ENCODE measurements at regions not wholly inside any gene's neighbourhood (a gene's known extent, or its start where the extent isn't known, plus 50 kb on each side); places are given as distances from the start of the nearest gene placed in this dataset.

DNA sequence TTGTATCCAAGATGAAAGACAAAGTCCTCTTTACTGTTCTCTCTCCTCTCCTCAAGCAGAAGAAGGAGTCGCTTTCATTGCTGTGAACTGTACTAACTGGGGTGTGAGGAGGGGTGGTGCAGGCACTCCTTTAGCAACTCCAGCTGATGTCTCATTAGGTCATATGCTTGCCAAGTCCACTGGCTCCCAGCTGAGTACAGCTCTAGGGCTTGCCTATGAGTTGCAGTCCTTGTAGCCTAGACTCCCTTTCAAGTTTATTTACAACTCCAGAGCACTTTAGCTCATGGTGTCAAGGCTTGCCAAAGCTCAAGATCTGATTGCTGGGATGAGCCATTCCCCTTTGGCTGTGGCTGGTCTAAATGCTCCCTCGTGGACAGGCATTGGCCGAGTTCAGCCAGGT, 55.1 kb upstream of the PDGFD start:
- DNase-seq = no peak
- Mint-ChIP-seq H3K27me3 (peaks cover 0 to 1% of the 10 kb centered on the region in 2 donors), H3K27ac (no peak overlapping the region), H3K9me3 (peaks cover 0 to 18% (median 4%) of the 10 kb centered on the region in 8 donors), H3K4me1 (no peaks in the 10 kb centered on the region), H3K4me3 (no peak overlapping the region), H3K36me3 (no peaks in the 10 kb centered on the region)
- H3K36me3 ChIP-seq (ENCODE audit: insufficient read depth, low read length) = no peaks in the 10 kb centered on the region
- CTCF ChIA-PET (ENCODE audit: partially characterized antibody) = no interaction called here
- no peaks in the 10 kb centered on the region for H3K27me3 ChIP-seq (ENCODE audit: insufficient read depth, low read length)
- intact Hi-C loops (cut with micrococcal nuclease) = no loop called here
- H3K4me3 ChIP-seq (ENCODE audit: low read length in 2 of 2) = no peak overlapping the region
- POLR2A ChIA-PET (ENCODE audit: partially characterized antibody) = no interaction called here
- H3K9me3 ChIP-seq (ENCODE audit: control insufficient read depth in 1 of 2, low read length in 2 of 2) = no peaks in the 10 kb centered on the region
- no peaks in the 10 kb centered on the region for H3K4me1 ChIP-seq (ENCODE audit: insufficient read depth, low read length)
- no peak overlapping the region for H3K27ac ChIP-seq (ENCODE audit: low read depth, low read length)

DNA sequence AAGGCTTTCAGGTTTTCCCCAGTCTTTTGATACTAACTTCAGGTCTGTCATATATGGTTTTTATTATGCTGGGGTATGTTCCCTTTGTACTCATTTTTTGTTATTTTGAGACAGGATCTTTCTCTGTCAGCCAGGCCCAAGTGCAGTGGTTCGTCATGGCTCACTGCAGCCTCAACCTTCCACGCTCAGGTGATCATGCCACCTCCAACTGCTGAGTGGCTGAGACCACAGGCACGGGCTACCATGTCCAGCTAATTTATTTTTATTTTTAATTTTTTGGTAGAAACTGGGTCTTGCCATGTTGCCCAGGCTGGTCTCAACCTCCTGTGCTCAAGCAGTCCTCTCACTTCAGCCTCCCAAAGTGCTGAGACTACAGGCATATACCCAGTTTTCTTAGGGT, 50.6 kb upstream of the PDGFD start:
- POLR2A ChIA-PET (ENCODE audit: partially characterized antibody) = no interaction called here
- Histone ChIP-seq H3K27me3 (ENCODE audit: insufficient read depth, low read length) (no peaks in the 10 kb centered on the region), H3K9me3 (ENCODE audit: control insufficient read depth in 1 of 2, low read length in 2 of 2) (no peaks in the 10 kb centered on the region), H3K27ac (ENCODE audit: low read depth, low read length) (no peak overlapping the region), H3K4me1 (ENCODE audit: insufficient read depth, low read length) (no peaks in the 10 kb centered on the region), H3K36me3 (ENCODE audit: insufficient read depth, low read length) (no peaks in the 10 kb centered on the region), H3K4me3 (ENCODE audit: low read length in 2 of 2) (no peak overlapping the region)
- Mint-ChIP-seq H3K27ac (no peak overlapping the region), H3K27me3 (peaks cover 0 to 3% of the 10 kb centered on the region in 2 donors), H3K9me3 (peaks cover 2 to 11% (median 6%) of the 10 kb centered on the region in 8 donors), H3K4me1 (no peaks in the 10 kb centered on the region), H3K36me3 (no peaks in the 10 kb centered on the region), H3K4me3 (no peak overlapping the region)
- CTCF ChIA-PET (ENCODE audit: partially characterized antibody) = no interaction called here
- intact Hi-C loops (cut with micrococcal nuclease) = no loop called here
- no peak for DNase-seq

Small RNAs in the stretch of these regions (microRNA-seq; reads per million reads assigned to microRNA genes)
- gene MIR7641-1 (ENCODE audit: borderline microRNAs expressed, borderline number of aligned reads, borderline replicate concordance) = 2.4 reads per million, percentile 3 among the genes with 10 or more reads in this experiment
